HG03439 (cell line): ENCODE measurements at regions not wholly inside any gene's neighbourhood (a gene's known extent, or its start where the extent isn't known, plus 50 kb on each side); places are given as distances from the start of the nearest gene placed in this dataset.
"Not testable (repeated sequence)": the region's sequence is repeated elsewhere in the genome, so short reads cannot be mapped to it uniquely, and the experiment has no call there.

Experiments
- ATAC-seq: cut with Tn5 transposase; IDR thresholded peaks from one replicate; pipeline ENCODE4 v1.9.1; 2021; ENCODE audit warnings: mild to moderate bottlenecking, moderate library complexity; ENCODE audit not compliant: unreplicated experiment

- no peak for ATAC-seq
Observed at GRCh38 chr6:8181160-8181881, 79.0 kb upstream of the EEF1E1 start.

- no peak for ATAC-seq
Observed at GRCh38 chr6:8180327-8181159, 78.2 kb upstream of the EEF1E1 start.

GRCh38 chr6:8177721-8178120 is 75.4 kb upstream of the EEF1E1 start:
- no peak for ATAC-seq

DNA sequence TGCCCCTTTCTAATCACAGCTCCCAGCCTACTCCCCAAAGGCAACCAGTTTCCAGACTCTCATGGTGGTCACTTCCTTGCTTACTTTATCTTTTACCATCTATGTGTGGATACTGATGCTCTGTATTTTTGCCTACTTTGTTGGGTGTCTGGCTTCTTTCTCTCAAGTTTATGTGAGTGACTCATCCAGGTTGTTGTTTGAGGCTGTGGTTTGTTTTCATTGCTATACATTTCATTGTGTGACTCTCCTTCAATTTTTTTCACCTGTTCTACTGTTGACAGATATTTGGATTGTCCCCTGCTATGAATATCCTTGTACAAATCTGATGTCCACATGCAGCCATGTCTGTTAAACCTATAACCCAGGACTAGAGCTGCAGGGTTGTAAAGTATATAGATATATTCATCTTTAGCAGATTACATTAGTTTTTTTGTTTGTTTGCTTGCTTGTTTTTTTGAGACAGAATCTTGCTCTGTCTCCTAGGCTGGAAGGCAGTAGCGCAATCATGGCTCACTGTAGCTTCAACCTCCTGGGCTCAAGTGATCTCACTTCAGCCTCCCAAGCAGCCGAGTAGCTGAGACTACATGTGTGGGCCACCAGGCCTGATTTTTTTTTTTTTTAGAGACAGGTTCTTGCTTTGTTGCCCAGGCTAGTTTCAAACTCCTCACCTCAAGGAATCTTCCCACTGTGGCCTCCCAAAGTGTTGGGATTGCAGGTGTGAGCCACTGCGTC is 72.9 kb upstream of the EEF1E1 start:
- no peak for ATAC-seq

DNA sequence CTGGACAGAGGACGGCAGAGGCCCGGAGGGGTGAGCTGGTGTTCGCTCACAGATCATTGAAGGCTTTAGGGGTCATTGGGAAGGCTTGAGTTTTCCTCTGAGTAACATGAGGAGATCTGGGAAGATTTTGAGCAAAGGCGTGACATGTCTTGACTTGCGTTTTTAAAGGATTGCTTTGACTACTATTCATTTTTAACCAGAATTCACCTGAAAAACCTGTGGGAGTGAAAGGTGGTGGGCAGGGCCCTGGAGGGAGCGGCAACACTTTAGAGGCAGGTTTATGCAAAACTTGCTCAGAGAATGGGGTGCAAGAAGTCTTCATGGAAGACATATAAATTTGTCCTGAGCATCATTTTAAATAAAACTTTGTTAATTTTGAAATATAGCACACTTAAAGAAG is 72.2 kb upstream of the EEF1E1 start:
- no peak for ATAC-seq

DNA sequence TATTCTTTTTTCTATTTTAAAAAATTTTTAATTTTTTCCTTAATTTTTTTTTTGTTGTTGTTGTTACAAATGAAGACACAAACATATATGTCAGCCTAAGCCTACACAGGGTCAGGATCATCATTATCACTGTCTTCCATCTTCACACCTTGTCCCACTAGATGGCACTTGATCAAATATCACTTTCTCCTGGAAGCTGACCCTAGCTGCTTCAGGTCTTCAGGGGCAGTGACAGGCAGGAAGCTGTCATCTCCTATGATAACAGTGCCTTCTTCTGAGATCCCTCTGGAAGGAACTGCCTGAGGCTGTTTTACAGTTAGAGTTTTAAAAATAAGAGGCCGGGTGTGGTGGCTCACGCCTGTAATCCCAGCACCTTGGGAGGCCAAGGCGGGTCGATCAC is 70.2 kb upstream of the EEF1E1 start:
- no peak for ATAC-seq

- ATAC-seq: no peak
Observed at GRCh38 chr6:8170754-8171153, 68.4 kb upstream of the EEF1E1 start.

GRCh38 chr6:8170245-8170644 is 67.9 kb upstream of the EEF1E1 start:
- ATAC-seq: no peak

GRCh38 chr6:8166156-8166555 is 63.8 kb upstream of the EEF1E1 start:
- ATAC-seq: no peak

DNA sequence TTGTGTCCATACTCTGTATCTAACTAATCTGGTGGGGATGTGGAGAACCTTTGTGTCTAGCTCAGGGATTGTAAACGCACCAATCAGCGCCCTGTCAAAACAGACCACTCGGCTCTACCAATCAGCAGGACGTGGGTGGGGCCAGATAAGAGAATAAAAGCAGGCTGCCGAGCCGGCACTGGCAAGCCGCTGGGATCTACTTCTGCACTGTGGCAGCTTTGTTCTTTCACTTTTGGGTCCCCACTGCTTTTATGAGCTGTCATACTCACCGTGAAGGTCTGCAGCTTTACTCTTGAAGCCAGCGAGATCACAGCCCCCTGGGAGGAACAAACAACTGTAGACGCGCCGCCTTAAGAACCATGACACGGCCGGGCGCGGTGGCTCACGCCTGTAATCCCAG is 62.7 kb upstream of the EEF1E1 start:
- not testable (repeated sequence) for ATAC-seq

GRCh38 chr6:8164281-8164680 is 61.9 kb upstream of the EEF1E1 start:
- not testable (repeated sequence) for ATAC-seq

DNA sequence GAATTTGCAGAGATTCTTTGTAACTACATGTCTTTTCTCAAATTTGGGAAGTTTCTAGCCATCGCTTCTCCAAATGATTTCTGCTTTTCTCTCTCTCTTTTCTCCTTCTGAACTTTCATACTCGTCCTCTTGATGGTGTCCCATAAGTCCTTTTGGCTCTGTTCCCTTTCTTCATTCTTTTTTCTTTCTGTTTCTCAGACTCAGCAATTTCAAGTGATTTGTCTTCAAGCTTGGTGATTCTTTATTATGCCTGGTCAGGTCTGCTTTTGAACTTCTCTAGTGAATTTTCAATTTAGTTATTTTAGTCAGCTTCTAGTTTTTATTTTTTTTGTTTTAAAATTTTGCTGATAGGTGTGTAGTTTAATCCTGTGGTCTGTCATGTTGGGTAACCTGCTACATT is 57.6 kb upstream of the EEF1E1 start:
- ATAC-seq: no peak

DNA sequence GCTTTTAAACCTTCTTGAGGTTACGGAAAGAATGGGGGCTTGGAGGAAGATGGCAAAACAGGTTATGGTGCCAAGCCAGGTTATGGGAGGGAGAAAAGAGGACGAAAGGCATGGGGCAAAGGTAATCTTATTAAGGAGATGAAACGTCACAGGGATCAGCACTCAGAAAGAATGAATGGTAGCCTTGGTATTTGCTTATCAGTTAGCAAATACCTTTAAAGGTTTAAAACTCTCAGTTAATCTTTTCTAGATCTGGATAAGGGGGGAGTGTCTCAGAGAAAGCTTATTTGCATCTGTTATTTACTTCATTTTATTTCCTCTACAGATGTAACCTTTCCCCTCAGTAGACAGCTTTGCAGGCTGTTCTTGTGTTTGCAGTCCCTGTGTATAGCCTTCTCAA is 55.5 kb upstream of the EEF1E1 start:
- ATAC-seq: no peak

- no peak for ATAC-seq
Observed at GRCh38 chr6:8155259-8156012, 53.1 kb upstream of the EEF1E1 start.
